ENCODE measurements at regions not wholly inside any gene's neighbourhood (a gene's known extent, or its start where the extent isn't known, plus 50 kb on each side); places are given as distances from the start of the nearest gene placed in this dataset.
"Not testable (repeated sequence)": the region's sequence is repeated elsewhere in the genome, so short reads cannot be mapped to it uniquely, and the experiment has no call there.

- Histone ChIP-seq H3K4me1 (ENCODE audit: insufficient read depth, low read length) (peaks cover 16% of the 10 kb centered on the region; the same call in 1 of the 2 replicates), H3K36me3 (ENCODE audit: insufficient read depth, low read length) (no peaks in the 10 kb centered on the region)
Measured at GRCh38 chr7:115822801-115823200, 207.8 kb downstream of the TFEC start.

GRCh38 chr7:115822380-115822779 is 208.2 kb downstream of the TFEC start:
- H3K36me3 ChIP-seq (ENCODE audit: insufficient read depth, low read length) = no peaks in the 10 kb centered on the region
- peaks cover 14% of the 10 kb centered on the region; the same call in 1 of the 2 replicates for H3K4me1 ChIP-seq (ENCODE audit: insufficient read depth, low read length)
- 0 out of 2 replicates have a peak, but pooled peaks cover 2% of the 10 kb centered on the region for H3K9me3 ChIP-seq (ENCODE audit: control insufficient read depth, insufficient read depth, low read length)
- no peak overlapping the region for H3K9ac ChIP-seq (ENCODE audit: low read depth, low read length)

More at GRCh38 chr7:115822801-115823200, 207.8 kb downstream of the TFEC start:
- Histone ChIP-seq H3K9ac (ENCODE audit: low read depth, low read length) (no peak overlapping the region), H3K9me3 (ENCODE audit: control insufficient read depth, insufficient read depth, low read length) (0 out of 2 replicates have a peak, but pooled peaks cover 2% of the 10 kb centered on the region)

GRCh38 chr7:115816318-115816974 is 214.1 kb downstream of the TFEC start:
- peaks cover 18% of the 10 kb centered on the region; the same call in 1 of the 2 replicates for H3K4me1 ChIP-seq (ENCODE audit: insufficient read depth, low read length)
- H3K36me3 ChIP-seq (ENCODE audit: insufficient read depth, low read length) = no peaks in the 10 kb centered on the region
- H3K9ac ChIP-seq (ENCODE audit: low read depth, low read length) = no peak overlapping the region
- no peaks in the 10 kb centered on the region for H3K9me3 ChIP-seq (ENCODE audit: control insufficient read depth, insufficient read depth, low read length)

GRCh38 chr7:115812794-115813193 is 217.8 kb downstream of the TFEC start:
- Histone ChIP-seq H3K9ac (ENCODE audit: low read depth, low read length) (no peak overlapping the region), H3K9me3 (ENCODE audit: control insufficient read depth, insufficient read depth, low read length) (no peaks in the 10 kb centered on the region), H3K4me1 (ENCODE audit: insufficient read depth, low read length) (peaks cover 18% of the 10 kb centered on the region; the same call in 1 of the 2 replicates), H3K36me3 (ENCODE audit: insufficient read depth, low read length) (no peaks in the 10 kb centered on the region)

- Histone ChIP-seq H3K36me3 (ENCODE audit: insufficient read depth, low read length) (no peaks in the 10 kb centered on the region), H3K4me1 (ENCODE audit: insufficient read depth, low read length) (no peaks in the 10 kb centered on the region; the same call in 1 of the 2 replicates), H3K9ac (ENCODE audit: low read depth, low read length) (no peak overlapping the region), H3K9me3 (ENCODE audit: control insufficient read depth, insufficient read depth, low read length) (no peaks in the 10 kb centered on the region)
Measured at GRCh38 chr7:115805458-115805857, 225.1 kb downstream of the TFEC start.

- Histone ChIP-seq H3K4me1 (ENCODE audit: insufficient read depth, low read length) (no peaks in the 10 kb centered on the region), H3K9me3 (ENCODE audit: control insufficient read depth, insufficient read depth, low read length) (no peaks in the 10 kb centered on the region), H3K36me3 (ENCODE audit: insufficient read depth, low read length) (no peaks in the 10 kb centered on the region), H3K9ac (ENCODE audit: low read depth, low read length) (no peak overlapping the region)
Measured at GRCh38 chr7:115802415-115802814, 228.1 kb downstream of the TFEC start.

GRCh38 chr7:115799430-115799829 is 231.1 kb downstream of the TFEC start:
- Histone ChIP-seq H3K9ac (ENCODE audit: low read depth, low read length) (no peak overlapping the region), H3K9me3 (ENCODE audit: control insufficient read depth, insufficient read depth, low read length) (no peaks in the 10 kb centered on the region), H3K36me3 (ENCODE audit: insufficient read depth, low read length) (no peaks in the 10 kb centered on the region), H3K4me1 (ENCODE audit: insufficient read depth, low read length) (no peaks in the 10 kb centered on the region)

GRCh38 chr7:115793958-115794702 is 236.4 kb downstream of the TFEC start:
- H3K9ac ChIP-seq (ENCODE audit: low read depth, low read length) = no peak overlapping the region
- no peaks in the 10 kb centered on the region for H3K36me3 ChIP-seq (ENCODE audit: insufficient read depth, low read length)
- H3K4me1 ChIP-seq (ENCODE audit: insufficient read depth, low read length) = no peaks in the 10 kb centered on the region
- no peaks in the 10 kb centered on the region; the same call in 1 of the 2 replicates for H3K9me3 ChIP-seq (ENCODE audit: control insufficient read depth, insufficient read depth, low read length)

- H3K9ac ChIP-seq (ENCODE audit: low read depth, low read length) = no peak overlapping the region
- no peaks in the 10 kb centered on the region; the same call in 1 of the 2 replicates for H3K9me3 ChIP-seq (ENCODE audit: control insufficient read depth, insufficient read depth, low read length)
- no peaks in the 10 kb centered on the region for H3K4me1 ChIP-seq (ENCODE audit: insufficient read depth, low read length)
- H3K36me3 ChIP-seq (ENCODE audit: insufficient read depth, low read length) = no peaks in the 10 kb centered on the region
Measured at GRCh38 chr7:115789901-115790300, 240.7 kb downstream of the TFEC start.

GRCh38 chr7:115789473-115789872 is 241.1 kb downstream of the TFEC start:
- H3K36me3 ChIP-seq (ENCODE audit: insufficient read depth, low read length); H3K9me3 ChIP-seq (ENCODE audit: control insufficient read depth, insufficient read depth, low read length); H3K9ac ChIP-seq (ENCODE audit: low read depth, low read length); H3K4me1 ChIP-seq (ENCODE audit: insufficient read depth, low read length): not testable (repeated sequence)

- no peaks in the 10 kb centered on the region for H3K4me1 ChIP-seq (ENCODE audit: insufficient read depth, low read length)
- H3K9ac ChIP-seq (ENCODE audit: low read depth, low read length) = no peak overlapping the region
- H3K36me3 ChIP-seq (ENCODE audit: insufficient read depth, low read length) = no peaks in the 10 kb centered on the region
- H3K9me3 ChIP-seq (ENCODE audit: control insufficient read depth, insufficient read depth, low read length) = no peaks in the 10 kb centered on the region
Measured at GRCh38 chr7:115782696-115783490, 247.7 kb downstream of the TFEC start.

- H3K36me3 ChIP-seq (ENCODE audit: insufficient read depth, low read length) = no peaks in the 10 kb centered on the region
- H3K9ac ChIP-seq (ENCODE audit: low read depth, low read length) = no peak overlapping the region; the same call in 1 of the 2 replicates
- no peaks in the 10 kb centered on the region for H3K4me1 ChIP-seq (ENCODE audit: insufficient read depth, low read length)
- H3K9me3 ChIP-seq (ENCODE audit: control insufficient read depth, insufficient read depth, low read length) = no peaks in the 10 kb centered on the region
Measured at GRCh38 chr7:115779561-115779960, 251.0 kb downstream of the TFEC start.

GRCh38 chr7:115775981-115776380 is 254.6 kb downstream of the TFEC start:
- H3K36me3 ChIP-seq (ENCODE audit: insufficient read depth, low read length) = no peaks in the 10 kb centered on the region
- H3K4me1 ChIP-seq (ENCODE audit: insufficient read depth, low read length) = no peaks in the 10 kb centered on the region
- no peak overlapping the region for H3K9ac ChIP-seq (ENCODE audit: low read depth, low read length)
- no peaks in the 10 kb centered on the region for H3K9me3 ChIP-seq (ENCODE audit: control insufficient read depth, insufficient read depth, low read length)

GRCh38 chr7:115763347-115763746 is 267.2 kb downstream of the TFEC start:
- Histone ChIP-seq H3K4me1 (ENCODE audit: insufficient read depth, low read length) (peaks cover 3% of the 10 kb centered on the region; the same call in 1 of the 2 replicates), H3K9ac (ENCODE audit: low read depth, low read length) (no peak overlapping the region), H3K9me3 (ENCODE audit: control insufficient read depth, insufficient read depth, low read length) (no peaks in the 10 kb centered on the region), H3K36me3 (ENCODE audit: insufficient read depth, low read length) (no peaks in the 10 kb centered on the region)

All from ES-I3 (cell line).